ENCODE measurements at regions not wholly inside any gene's neighbourhood (a gene's known extent, or its start where the extent isn't known, plus 50 kb on each side); places are given as distances from the start of the nearest gene placed in this dataset.
"Not testable (repeated sequence)": the region's sequence is repeated elsewhere in the genome, so short reads cannot be mapped to it uniquely, and the experiment has no call there.

- Mint-ChIP-seq H3K4me1 (no peaks in the 10 kb centered on the region), H3K4me3 (no peak overlapping the region), H3K27me3 (no peaks in the 10 kb centered on the region), H3K36me3 (peaks cover 2% of the 10 kb centered on the region), H3K27ac (no peak overlapping the region), H3K9me3 (no peaks in the 10 kb centered on the region)
Measured at GRCh38 chr3:67202053-67202452, 203.9 kb downstream of the KBTBD8 start.

- Mint-ChIP-seq H3K4me3 (no peak overlapping the region), H3K27me3 (no peaks in the 10 kb centered on the region), H3K4me1 (no peaks in the 10 kb centered on the region), H3K36me3 (peaks cover 2% of the 10 kb centered on the region), H3K27ac (no peak overlapping the region), H3K9me3 (no peaks in the 10 kb centered on the region)
Measured at GRCh38 chr3:67204951-67205350, 206.8 kb downstream of the KBTBD8 start.

DNA sequence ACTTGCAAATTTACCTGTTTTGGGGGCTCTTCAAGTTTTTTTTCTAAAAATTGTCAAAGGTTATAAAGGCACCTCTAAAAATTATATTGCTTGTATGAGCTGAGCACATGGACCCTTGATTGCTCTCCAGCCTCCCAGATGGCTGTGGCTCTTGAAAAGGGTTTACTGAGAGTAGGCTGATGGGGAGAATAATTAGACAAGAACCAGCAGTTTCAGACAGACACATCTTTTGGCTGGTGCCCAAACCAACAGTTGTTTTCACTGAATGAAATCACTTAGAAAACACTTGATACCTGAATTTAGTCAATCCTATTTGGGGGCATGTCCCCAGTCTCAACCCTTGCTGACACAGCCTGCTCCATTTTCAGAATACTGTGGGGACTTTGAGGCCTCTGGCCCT is 217.6 kb downstream of the KBTBD8 start:
- Mint-ChIP-seq H3K36me3 (no peaks in the 10 kb centered on the region), H3K27ac (no peak overlapping the region), H3K27me3 (no peaks in the 10 kb centered on the region), H3K9me3 (no peaks in the 10 kb centered on the region), H3K4me3 (no peak overlapping the region), H3K4me1 (no peaks in the 10 kb centered on the region)

DNA sequence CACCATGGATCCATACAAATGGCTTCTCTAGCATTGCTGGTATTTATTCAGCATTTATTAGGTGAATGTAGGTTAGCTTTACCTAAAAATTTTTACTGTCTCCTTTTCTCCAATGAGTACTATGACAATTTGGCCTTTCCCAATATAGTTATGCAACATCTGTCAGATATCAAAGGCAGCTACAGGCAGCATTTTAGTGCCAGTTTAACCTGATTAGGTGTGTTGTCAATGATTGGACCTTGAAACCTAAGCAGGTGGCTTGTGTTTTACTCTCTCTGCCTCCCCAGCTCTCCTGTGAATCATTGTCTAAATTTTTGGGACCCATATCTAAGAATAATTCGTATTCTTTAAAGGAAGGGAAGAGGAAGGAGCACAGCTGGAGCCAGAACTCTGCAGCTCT is 228.9 kb downstream of the KBTBD8 start:
- Mint-ChIP-seq H3K9me3 (no peaks in the 10 kb centered on the region), H3K27ac (no peak overlapping the region), H3K4me3 (no peak overlapping the region), H3K36me3 (no peaks in the 10 kb centered on the region), H3K4me1 (no peaks in the 10 kb centered on the region), H3K27me3 (no peaks in the 10 kb centered on the region)

- Mint-ChIP-seq H3K9me3 (no peaks in the 10 kb centered on the region), H3K4me1 (no peaks in the 10 kb centered on the region)
Measured at GRCh38 chr3:67228136-67228535, 230.0 kb downstream of the KBTBD8 start.

GRCh38 chr3:67232642-67233041 is 234.5 kb downstream of the KBTBD8 start:
- H3K4me1 Mint-ChIP-seq, result no peaks in the 10 kb centered on the region
- no peak overlapping the region for H3K27ac Mint-ChIP-seq
- no peaks in the 10 kb centered on the region for H3K36me3 Mint-ChIP-seq
- H3K4me3 Mint-ChIP-seq, result no peak overlapping the region
- no peaks in the 10 kb centered on the region for H3K27me3 Mint-ChIP-seq
- no peaks in the 10 kb centered on the region for H3K9me3 Mint-ChIP-seq

More at GRCh38 chr3:67228136-67228535, 230.0 kb downstream of the KBTBD8 start:
- no peaks in the 10 kb centered on the region for H3K27me3 Mint-ChIP-seq
- no peak overlapping the region for H3K27ac Mint-ChIP-seq
- no peaks in the 10 kb centered on the region for H3K36me3 Mint-ChIP-seq
- H3K4me3 Mint-ChIP-seq, result no peak overlapping the region

- Mint-ChIP-seq H3K4me1 (no peaks in the 10 kb centered on the region), H3K27me3 (no peaks in the 10 kb centered on the region), H3K27ac (no peak overlapping the region), H3K4me3 (no peak overlapping the region), H3K36me3 (no peaks in the 10 kb centered on the region), H3K9me3 (no peaks in the 10 kb centered on the region)
Measured at GRCh38 chr3:67239353-67239752, 241.2 kb downstream of the KBTBD8 start.

DNA sequence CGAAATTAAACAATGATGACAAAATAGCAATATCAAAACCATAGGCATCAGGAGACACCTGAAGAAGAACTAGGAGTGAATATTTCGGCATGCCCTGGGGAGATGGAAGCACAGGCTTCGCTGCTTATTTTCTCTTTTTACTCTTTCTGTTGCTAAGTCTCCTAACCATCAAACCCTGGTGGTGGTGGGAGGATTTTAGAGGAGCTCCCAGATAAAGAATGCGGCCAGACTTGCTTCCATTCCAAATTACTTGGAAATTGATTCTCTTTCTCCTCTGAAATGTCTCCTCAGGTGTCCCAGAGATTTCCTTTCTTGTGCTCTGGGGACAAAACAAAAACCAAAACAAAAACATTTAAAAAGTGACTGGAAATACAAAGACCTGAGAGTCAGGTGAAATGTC is 243.0 kb downstream of the KBTBD8 start:
- Mint-ChIP-seq H3K9me3 (peaks cover 4% of the 10 kb centered on the region), H3K27ac (no peak overlapping the region), H3K27me3 (no peaks in the 10 kb centered on the region), H3K4me1 (no peaks in the 10 kb centered on the region), H3K4me3 (no peak overlapping the region), H3K36me3 (no peaks in the 10 kb centered on the region)

DNA sequence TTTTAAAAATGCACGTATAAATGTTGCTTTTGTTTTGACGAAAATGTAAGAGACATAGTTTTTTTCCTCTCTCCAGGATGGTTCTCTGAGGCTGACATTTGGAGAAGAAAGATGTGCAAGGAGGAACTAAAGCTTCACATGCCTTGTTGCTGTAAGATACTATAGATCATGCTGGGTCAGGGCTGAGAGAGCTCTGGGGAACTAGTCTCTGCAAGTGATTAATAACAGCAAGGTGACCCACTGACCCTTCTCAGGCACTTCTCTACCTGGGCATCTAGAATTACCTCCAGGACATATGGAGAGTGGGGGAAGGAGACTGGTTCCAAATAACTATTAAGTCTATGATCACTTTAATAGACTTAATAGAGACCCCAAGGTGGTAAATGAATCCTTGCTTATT is 246.0 kb downstream of the KBTBD8 start:
- Mint-ChIP-seq H3K36me3 (no peaks in the 10 kb centered on the region), H3K9me3 (peaks cover 4% of the 10 kb centered on the region), H3K27ac (no peak overlapping the region), H3K27me3 (no peaks in the 10 kb centered on the region), H3K4me1 (no peaks in the 10 kb centered on the region), H3K4me3 (no peak overlapping the region)

DNA sequence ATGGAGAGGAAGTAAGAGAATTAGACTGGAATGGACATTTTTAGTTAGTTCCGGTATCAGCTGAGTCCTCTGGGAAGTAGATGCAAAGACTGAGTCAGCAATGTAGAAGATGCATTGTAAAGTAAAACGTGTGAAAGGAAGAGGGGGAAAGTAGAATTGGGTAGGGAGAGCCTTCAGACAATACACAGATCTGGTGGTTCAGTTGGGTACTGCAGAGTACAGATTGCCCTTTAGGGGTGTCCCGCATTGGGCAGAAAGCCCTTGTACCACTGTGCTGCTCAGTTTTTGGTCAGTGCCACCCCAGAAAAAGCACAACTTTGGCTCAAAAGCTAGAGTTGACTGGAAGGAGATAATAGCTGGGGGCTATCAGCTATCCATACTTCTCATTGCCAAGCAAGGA is 247.4 kb downstream of the KBTBD8 start:
- Mint-ChIP-seq H3K4me3 (no peak overlapping the region), H3K4me1 (no peaks in the 10 kb centered on the region), H3K9me3 (peaks cover 4% of the 10 kb centered on the region), H3K27me3 (no peaks in the 10 kb centered on the region), H3K27ac (no peak overlapping the region), H3K36me3 (no peaks in the 10 kb centered on the region)

GRCh38 chr3:67248726-67249125 is 250.6 kb downstream of the KBTBD8 start:
- H3K27me3 Mint-ChIP-seq, result no peaks in the 10 kb centered on the region

DNA sequence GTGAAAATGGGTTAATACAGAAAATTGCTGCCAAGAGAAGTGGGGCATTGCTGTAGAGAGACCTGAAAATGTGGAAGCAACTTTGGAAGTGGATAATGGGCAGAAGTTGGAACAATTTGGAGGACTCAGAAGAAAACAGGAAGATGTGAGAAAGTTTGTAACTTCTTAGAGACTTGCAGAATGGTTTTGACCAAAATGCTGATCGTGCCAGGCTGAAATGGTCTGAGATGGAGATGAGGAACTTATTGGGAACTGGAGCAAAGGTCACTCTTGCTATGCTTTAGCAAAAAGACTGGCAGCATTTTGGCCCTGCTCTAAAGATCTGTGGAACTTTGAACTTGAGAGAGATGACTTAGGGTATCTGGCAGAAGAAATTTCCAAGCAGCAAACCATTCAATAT is 254.8 kb downstream of the KBTBD8 start:
- H3K27ac Mint-ChIP-seq, H3K4me3 Mint-ChIP-seq, H3K9me3 Mint-ChIP-seq, H3K27me3 Mint-ChIP-seq, H3K4me1 Mint-ChIP-seq, H3K36me3 Mint-ChIP-seq: not testable (repeated sequence)

More at GRCh38 chr3:67248726-67249125, 250.6 kb downstream of the KBTBD8 start:
- Mint-ChIP-seq H3K27ac (no peak overlapping the region), H3K36me3 (peaks cover 5% of the 10 kb centered on the region), H3K9me3 (peaks cover 11% of the 10 kb centered on the region), H3K4me1 (no peaks in the 10 kb centered on the region), H3K4me3 (no peak overlapping the region)

GRCh38 chr3:67278015-67278618 is 280.0 kb downstream of the KBTBD8 start:
- Mint-ChIP-seq H3K4me1 (no peaks in the 10 kb centered on the region), H3K9me3 (no peaks in the 10 kb centered on the region), H3K4me3 (no peak overlapping the region), H3K27ac (no peak overlapping the region), H3K27me3 (no peaks in the 10 kb centered on the region), H3K36me3 (peaks cover 3% of the 10 kb centered on the region)

DNA sequence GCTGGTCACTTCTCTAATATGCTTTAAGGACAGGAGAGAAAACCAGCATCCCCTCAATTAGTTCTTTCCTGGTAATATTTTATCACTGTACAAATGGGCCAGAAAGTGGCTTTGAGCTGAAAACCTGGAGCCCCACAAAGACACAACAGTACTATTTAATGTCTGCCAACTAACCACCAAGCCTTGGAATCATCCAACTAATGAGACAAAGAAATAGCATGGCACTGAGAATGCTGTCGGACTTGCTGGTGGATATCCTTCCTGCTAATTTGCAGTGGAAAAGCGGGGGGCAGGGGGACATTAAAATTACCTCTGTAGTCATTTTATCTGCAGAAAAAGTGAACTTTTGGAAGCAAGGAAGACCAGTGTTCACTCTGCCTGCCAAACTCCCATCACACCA is 288.5 kb downstream of the KBTBD8 start:
- Mint-ChIP-seq H3K27me3 (no peaks in the 10 kb centered on the region), H3K27ac (no peak overlapping the region), H3K4me1 (no peaks in the 10 kb centered on the region), H3K36me3 (peaks cover 1% of the 10 kb centered on the region), H3K4me3 (no peak overlapping the region), H3K9me3 (no peaks in the 10 kb centered on the region)

DNA sequence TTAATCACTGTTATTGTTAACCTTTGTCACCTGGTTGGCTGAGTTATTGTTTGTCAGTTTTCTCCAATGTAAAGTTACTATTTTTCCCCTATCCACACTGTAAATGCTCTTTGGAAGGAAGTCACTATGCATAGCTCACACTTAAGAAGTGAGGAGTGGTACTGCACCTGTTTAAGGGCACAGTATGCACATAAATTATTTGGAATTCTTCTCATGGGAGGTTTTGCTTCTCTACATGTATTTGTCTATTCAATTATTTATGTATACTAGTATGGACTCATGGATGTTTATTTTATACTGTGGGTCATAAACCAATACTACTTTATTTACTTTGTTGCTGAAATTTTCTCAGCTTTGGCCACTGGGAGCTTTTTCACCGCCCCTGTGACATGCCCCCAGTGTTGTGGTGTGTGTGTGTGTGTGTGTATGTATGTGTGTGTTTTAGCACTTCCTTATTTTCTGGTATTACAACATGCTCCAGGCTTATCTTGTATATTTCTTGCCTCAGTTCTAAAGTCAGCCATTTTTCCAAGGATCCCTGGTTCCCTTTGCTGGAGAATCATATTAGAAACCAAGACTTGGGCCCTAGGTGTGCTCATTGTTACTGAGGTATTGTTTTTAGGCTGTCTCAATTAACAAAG is 290.5 kb downstream of the KBTBD8 start:
- Mint-ChIP-seq H3K9me3 (no peaks in the 10 kb centered on the region), H3K4me3 (no peak overlapping the region), H3K27ac (no peak overlapping the region), H3K4me1 (no peaks in the 10 kb centered on the region), H3K27me3 (no peaks in the 10 kb centered on the region), H3K36me3 (no peaks in the 10 kb centered on the region)

GRCh38 chr3:67289626-67290025 is 291.5 kb downstream of the KBTBD8 start:
- Mint-ChIP-seq H3K4me3 (no peak overlapping the region), H3K9me3 (no peaks in the 10 kb centered on the region), H3K27ac (no peak overlapping the region), H3K27me3 (no peaks in the 10 kb centered on the region), H3K4me1 (no peaks in the 10 kb centered on the region), H3K36me3 (no peaks in the 10 kb centered on the region)

DNA sequence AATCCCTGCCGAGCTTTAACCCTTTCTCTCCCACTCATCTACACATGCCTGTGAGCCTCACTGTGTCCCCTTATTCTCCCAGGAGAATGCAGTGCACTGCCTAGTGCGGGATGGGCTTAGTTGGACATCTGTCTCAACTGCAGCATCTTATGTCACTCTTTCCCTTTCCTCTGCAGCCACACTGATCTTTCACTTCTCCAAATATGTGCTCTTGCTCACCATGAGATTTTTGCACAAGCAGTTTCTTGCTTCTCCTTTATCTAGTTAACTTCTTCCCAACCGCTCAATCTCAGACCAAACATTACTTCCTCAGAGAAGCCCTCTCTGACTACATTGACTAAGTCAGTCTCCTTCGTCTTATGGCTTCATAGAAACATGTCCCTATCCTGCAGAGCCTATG is 292.3 kb downstream of the KBTBD8 start:
- no peaks in the 10 kb centered on the region for H3K9me3 Mint-ChIP-seq
- H3K4me1 Mint-ChIP-seq, result no peaks in the 10 kb centered on the region
- H3K27me3 Mint-ChIP-seq, result no peaks in the 10 kb centered on the region
- no peak overlapping the region for H3K4me3 Mint-ChIP-seq
- no peak overlapping the region for H3K27ac Mint-ChIP-seq
- no peaks in the 10 kb centered on the region for H3K36me3 Mint-ChIP-seq
